ENCODE measurements at regions not wholly inside any gene's neighbourhood (a gene's known extent, or its start where the extent isn't known, plus 50 kb on each side); places are given as distances from the start of the nearest gene placed in this dataset.
A peak's percentile ranks its signal among the peaks of the same experiment; 100 is the strongest.

DNA sequence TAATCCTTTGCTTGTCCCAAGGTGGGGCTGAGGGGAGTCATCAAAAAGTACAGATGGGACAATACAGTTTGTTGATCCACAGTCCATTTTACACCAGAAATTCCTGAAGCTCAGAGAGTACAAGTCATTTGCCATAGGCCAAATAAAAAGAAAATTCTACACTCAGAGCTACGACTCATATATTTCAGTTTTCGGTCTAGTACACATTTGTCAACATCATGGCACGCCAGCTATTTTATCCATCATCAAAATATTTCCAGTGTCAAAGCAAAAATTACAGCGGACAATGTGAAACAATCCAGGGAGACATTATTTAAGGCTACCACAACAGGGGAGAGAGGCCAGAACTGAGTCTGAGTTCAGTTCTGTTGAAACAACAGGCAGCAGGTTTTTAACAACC, 587.5 kb upstream of the DSEL start:
- H3K27ac ChIP-seq = peak overlapping the region; percentile 52
- TF ChIP-seq, protein P1, sequence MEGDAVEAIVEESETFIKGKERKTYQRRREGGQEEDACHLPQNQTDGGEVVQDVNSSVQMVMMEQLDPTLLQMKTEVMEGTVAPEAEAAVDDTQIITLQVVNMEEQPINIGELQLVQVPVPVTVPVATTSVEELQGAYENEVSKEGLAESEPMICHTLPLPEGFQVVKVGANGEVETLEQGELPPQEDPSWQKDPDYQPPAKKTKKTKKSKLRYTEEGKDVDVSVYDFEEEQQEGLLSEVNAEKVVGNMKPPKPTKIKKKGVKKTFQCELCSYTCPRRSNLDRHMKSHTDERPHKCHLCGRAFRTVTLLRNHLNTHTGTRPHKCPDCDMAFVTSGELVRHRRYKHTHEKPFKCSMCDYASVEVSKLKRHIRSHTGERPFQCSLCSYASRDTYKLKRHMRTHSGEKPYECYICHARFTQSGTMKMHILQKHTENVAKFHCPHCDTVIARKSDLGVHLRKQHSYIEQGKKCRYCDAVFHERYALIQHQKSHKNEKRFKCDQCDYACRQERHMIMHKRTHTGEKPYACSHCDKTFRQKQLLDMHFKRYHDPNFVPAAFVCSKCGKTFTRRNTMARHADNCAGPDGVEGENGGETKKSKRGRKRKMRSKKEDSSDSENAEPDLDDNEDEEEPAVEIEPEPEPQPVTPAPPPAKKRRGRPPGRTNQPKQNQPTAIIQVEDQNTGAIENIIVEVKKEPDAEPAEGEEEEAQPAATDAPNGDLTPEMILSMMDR (conservative IDR thresholded peaks at IDR 0.05) = no peak

DNA sequence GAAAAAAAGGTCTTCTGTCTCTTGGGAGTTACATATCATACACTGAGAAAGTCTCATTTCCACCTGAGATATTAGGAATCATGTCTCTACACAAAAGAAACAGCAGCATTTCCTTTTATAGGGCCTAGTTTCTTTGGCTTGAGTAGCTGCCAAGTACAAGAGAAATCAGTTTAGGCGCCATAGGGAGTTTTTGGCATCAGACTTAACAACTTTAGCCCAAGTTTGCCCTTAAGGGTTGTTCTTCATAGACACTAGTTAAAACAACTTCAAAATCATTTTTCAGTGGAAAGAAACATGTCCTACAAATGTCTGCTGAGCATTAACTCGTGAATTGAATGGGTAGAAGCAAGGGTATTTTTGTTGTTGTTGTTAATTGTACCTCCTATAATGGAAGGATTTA, 587.0 kb upstream of the DSEL start:
- H3K27ac ChIP-seq = peak overlapping the region; percentile 52

DNA sequence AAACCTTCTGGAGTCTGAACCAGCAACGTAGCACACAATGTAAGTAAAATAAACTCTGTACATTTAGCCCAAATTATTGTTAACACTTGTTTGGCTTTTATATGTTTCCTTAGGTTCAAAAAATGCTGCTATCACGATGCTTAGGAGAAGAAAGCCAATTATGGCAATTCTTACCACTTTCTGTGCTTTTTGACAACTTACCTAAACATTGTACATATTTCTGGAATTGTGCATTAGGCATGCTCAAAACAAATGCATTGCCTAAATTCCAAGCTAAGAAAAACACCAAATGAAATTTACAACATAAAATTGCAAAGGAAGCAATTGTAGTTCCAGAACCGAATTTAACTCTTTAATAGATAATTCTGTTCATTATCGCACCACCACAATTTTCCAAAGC, 585.6 kb upstream of the DSEL start:
- H3K27ac ChIP-seq = no peak overlapping the region
- TF ChIP-seq, protein P1 (conservative IDR thresholded peaks at IDR 0.05) = no peak

More for the DNA sequence above, 587.0 kb upstream of the DSEL start:
- TF ChIP-seq, protein P1 (conservative IDR thresholded peaks at IDR 0.05) = no peak

DNA sequence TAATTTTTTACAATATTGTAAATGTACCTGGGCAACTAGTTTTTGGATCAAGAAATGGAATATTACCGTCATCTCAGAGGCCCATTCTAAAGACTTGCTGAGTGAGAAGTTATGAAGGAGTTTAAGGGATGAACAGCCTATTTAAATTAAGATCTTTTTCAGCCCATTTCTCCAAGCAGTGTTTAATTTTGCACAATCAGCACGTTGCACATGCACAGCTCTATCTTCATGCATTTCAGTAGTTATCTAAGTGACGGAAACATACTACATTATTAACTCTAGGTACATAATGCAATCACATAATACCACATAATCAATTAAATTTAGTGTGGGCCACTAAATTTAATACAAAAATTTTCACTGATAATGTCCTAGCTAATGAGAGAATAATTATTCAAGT, 582.1 kb upstream of the DSEL start:
- H3K27ac ChIP-seq = no peak overlapping the region
- TF ChIP-seq, protein P1 (conservative IDR thresholded peaks at IDR 0.05) = no peak

DNA sequence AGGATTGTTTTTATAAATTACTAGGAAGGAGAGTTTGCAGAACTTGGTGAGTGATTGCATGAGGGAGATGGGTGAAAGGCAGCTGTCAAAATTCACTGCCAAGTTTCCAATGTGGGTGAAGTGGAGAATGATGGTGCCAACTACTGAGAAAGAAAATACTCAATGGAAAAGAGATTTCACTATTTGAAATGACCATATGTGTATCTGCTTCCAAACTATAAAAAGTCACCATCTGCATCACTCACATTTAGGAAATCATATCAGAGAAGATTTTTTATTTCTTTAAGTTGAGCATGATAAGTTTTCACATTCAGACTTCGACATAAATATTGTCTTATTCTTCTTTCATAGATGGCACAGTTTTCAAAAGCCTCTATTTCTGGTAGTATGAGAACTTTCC, 570.0 kb upstream of the DSEL start:
- TF ChIP-seq, protein P1 (conservative IDR thresholded peaks at IDR 0.05) = no peak
- no peak overlapping the region for H3K27ac ChIP-seq

DNA sequence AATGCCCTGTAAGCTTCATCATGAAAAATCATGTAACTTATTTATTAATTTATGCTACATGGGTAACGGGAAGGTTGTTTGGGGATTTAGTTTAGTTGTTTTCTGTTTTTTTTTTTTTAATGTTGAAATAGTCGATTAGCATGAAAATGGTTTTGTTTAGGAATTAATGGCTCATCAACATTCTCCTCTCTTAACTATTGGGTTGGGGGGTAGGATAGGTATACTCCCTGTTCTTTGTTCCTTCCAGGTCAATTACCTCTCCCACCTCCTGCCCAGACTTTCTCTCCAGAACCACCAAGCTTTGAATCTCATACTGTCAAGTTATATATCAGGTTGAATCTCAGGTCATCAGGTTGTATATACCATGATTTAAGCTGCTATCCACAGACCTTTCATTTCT, 568.7 kb upstream of the DSEL start:
- TF ChIP-seq, protein P1 (conservative IDR thresholded peaks at IDR 0.05) = no peak
- no peak overlapping the region for H3K27ac ChIP-seq

DNA sequence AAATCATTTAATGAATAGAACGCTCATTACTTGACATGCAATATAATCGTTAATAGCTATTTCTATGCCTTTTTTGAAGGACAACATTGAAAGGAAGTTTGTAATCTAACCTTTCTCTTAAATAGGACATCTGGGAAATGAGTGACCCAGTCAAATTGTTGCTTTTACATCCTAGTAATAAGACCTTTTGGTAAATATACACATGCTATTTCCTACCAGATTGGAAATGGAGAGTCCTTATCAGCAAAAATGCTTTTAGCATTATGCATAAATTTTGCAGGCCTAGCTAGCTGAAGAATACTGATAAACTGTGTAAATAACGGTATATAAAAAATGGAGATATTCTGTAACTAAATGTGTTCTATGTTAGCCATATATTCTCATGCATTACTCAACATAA, 567.3 kb upstream of the DSEL start:
- TF ChIP-seq, protein P1 (conservative IDR thresholded peaks at IDR 0.05) = no peak
- no peak overlapping the region for H3K27ac ChIP-seq

DNA sequence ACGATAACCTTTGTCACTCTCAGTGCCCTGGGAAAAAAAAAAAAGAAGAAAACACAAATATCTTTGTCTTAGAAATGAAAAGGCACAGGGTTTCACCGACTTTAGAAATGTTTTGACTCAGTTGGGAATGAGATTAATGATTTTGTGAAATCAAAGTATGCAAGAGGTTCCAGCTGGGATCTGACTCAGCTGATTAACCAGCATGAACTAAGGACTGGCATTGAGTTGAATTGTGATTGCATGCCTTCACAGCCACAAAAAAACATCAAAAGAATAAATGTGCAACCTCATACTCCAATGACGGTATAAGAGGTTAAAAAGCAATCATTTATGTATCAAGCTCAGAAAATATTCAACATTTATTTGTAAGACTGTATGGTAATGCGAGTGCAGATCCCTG, 566.6 kb upstream of the DSEL start:
- H3K27ac ChIP-seq = no peak overlapping the region
- TF ChIP-seq, protein P1 (conservative IDR thresholded peaks at IDR 0.05) = no peak
